ENCODE measurements at regions not wholly inside any gene's neighbourhood (a gene's known extent, or its start where the extent isn't known, plus 50 kb on each side); places are given as distances from the start of the nearest gene placed in this dataset.

- Histone ChIP-seq H3K4me1 (no peaks in the 10 kb centered on the region), H3K9me3 (peaks cover 0 to 5% (median 0%) of the 10 kb centered on the region in 8 donors), H3K4me3 (no peak overlapping the region), H3K27me3 (replicated peaks in 1 of 7) (no peaks in the 10 kb centered on the region), H3K27ac (no peak overlapping the region), H3K36me3 (no peaks in the 10 kb centered on the region)
- intact Hi-C loops (cut with DNase I; ENCODE audit: low total_unique reads) = no loop called here
- TF ChIP-seq POLR2A (IDR thresholded peaks at IDR 0.05) (no peak), POLR2AphosphoS5 (IDR thresholded peaks at IDR 0.05) (no peak), CTCF (IDR thresholded peaks at IDR 0.05 in 8 of 11, conservative IDR thresholded peaks at IDR 0.05 in 3 of 11) (no peak)
- DNase-seq = no peak
Measured at GRCh38 chr3:36221975-36222374, 158.3 kb upstream of the STAC start.

GRCh38 chr3:36227980-36228379, 152.3 kb upstream of the STAC start:
- Histone ChIP-seq H3K9me3 (no peaks in the 10 kb centered on the region), H3K27me3 (replicated peaks in 1 of 7) (no peaks in the 10 kb centered on the region), H3K36me3 (no peaks in the 10 kb centered on the region), H3K4me1 (no peaks in the 10 kb centered on the region), H3K27ac (no peak overlapping the region), H3K4me3 (no peak overlapping the region)
- no peak for DNase-seq
- WGBS, 5 donors = 34 to 46% (median 39%) methylated on average over 4 of the region's 4 CpGs
- TF ChIP-seq POLR2A (IDR thresholded peaks at IDR 0.05) (no peak), POLR2AphosphoS5 (IDR thresholded peaks at IDR 0.05) (no peak), CTCF (IDR thresholded peaks at IDR 0.05 in 8 of 11, conservative IDR thresholded peaks at IDR 0.05 in 3 of 11) (no peak)
- intact Hi-C loops (cut with DNase I; ENCODE audit: low total_unique reads) = no loop called here

GRCh38 chr3:36229496-36229895, 150.8 kb upstream of the STAC start:
- H3K4me3 ChIP-seq = no peak overlapping the region
- no peak for DNase-seq
- H3K27ac ChIP-seq = no peak overlapping the region
- H3K27me3 ChIP-seq (replicated peaks in 1 of 7) = no peaks in the 10 kb centered on the region
- H3K9me3 ChIP-seq = no peaks in the 10 kb centered on the region
- no peaks in the 10 kb centered on the region for H3K4me1 ChIP-seq
- intact Hi-C loops (cut with DNase I; ENCODE audit: low total_unique reads) = no loop called here
- no peak for TF ChIP-seq CTCF (IDR thresholded peaks at IDR 0.05 in 8 of 11, conservative IDR thresholded peaks at IDR 0.05 in 3 of 11)
- no peak for TF ChIP-seq POLR2AphosphoS5 (IDR thresholded peaks at IDR 0.05)
- no peak for TF ChIP-seq POLR2A (IDR thresholded peaks at IDR 0.05)
- no peaks in the 10 kb centered on the region for H3K36me3 ChIP-seq
- 80 to 95% (median 91%) methylated on average over 1 of the region's 1 CpG for WGBS, 5 donors

- TF ChIP-seq POLR2AphosphoS5 (IDR thresholded peaks at IDR 0.05) = no peak
- TF ChIP-seq POLR2A (IDR thresholded peaks at IDR 0.05) = no peak
- TF ChIP-seq CTCF (IDR thresholded peaks at IDR 0.05 in 8 of 11, conservative IDR thresholded peaks at IDR 0.05 in 3 of 11) = no peak
- Histone ChIP-seq H3K27me3 (replicated peaks in 1 of 7) (no peaks in the 10 kb centered on the region), H3K9me3 (peaks cover 0 to 32% (median 26%) of the 10 kb centered on the region in 8 donors), H3K27ac (no peak overlapping the region), H3K4me3 (no peak overlapping the region), H3K4me1 (no peaks in the 10 kb centered on the region), H3K36me3 (no peaks in the 10 kb centered on the region)
- no peak for DNase-seq
- intact Hi-C loops (cut with DNase I; ENCODE audit: low total_unique reads) = no loop called here
Measured at GRCh38 chr3:36232797-36233489, 147.4 kb upstream of the STAC start.
